ENCODE measurements at regions not wholly inside any gene's neighbourhood (a gene's known extent, or its start where the extent isn't known, plus 50 kb on each side); places are given as distances from the start of the nearest gene placed in this dataset.

DNA sequence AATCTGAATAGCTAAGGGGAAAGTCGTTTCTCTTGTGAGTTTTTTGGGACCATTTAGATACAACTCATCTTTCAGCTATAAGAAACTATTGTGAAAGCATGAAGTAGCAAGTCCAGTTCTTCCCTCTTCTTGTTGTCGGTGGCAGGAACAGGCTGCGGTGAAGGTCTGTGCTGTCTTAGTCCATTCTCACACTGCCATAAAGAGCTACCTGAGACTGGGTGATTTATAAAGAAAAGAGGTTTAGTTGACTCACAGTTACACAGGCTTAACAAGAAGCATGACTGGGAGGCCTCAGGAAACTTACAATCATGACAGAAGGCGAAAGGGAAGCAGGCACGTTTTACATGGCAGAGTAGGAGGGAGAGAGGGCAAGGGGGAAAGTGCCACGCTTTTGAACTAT, 261.8 kb downstream of the GATA3 start:
- no peak for TF ChIP-seq YY1 (IDR thresholded peaks at IDR 0.05; ENCODE audit: insufficient read depth, insufficient read length)
- no peak for TF ChIP-seq SUZ12 (IDR thresholded peaks at IDR 0.05; ENCODE audit: extremely low read depth, insufficient read depth, insufficient read length)
- TF ChIP-seq ZNF274 (IDR thresholded peaks at IDR 0.05; ENCODE audit: low read depth, low read length): no peak
